ENCODE measurements at regions not wholly inside any gene's neighbourhood (a gene's known extent, or its start where the extent isn't known, plus 50 kb on each side); places are given as distances from the start of the nearest gene placed in this dataset.

- RAD21 ChIA-PET (ENCODE audit: unreplicated experiment) = no interaction called here
- Histone ChIP-seq H3K27ac (ENCODE audit: control insufficient read depth, insufficient read depth) (no peak overlapping the region), H3K4me3 (no peak overlapping the region), H3K9ac (ENCODE audit: control insufficient read depth, insufficient read depth, low read length) (no peak overlapping the region), H3K4me1 (ENCODE audit: control insufficient read depth, insufficient read depth, low read length) (no peaks in the 10 kb centered on the region), H3K27me3 (replicated peaks in 1 of 2; ENCODE audit: control insufficient read depth in 2 of 2, insufficient read depth in 2 of 2, low read length in 1 of 2) (no peaks in the 10 kb centered on the region; a peak in 3 of 4 replicates), H4K20me1 (ENCODE audit: control insufficient read depth, insufficient read depth) (no peaks in the 10 kb centered on the region), H2AFZ (ENCODE audit: control insufficient read depth, low read depth, low read length) (no peak overlapping the region), H3K36me3 (ENCODE audit: control insufficient read depth in 2 of 2, insufficient read depth in 2 of 2, low read length in 1 of 2) (no peaks in the 10 kb centered on the region), H3K4me2 (ENCODE audit: control insufficient read depth, insufficient read depth) (no peak overlapping the region), H3K79me2 (ENCODE audit: control insufficient read depth, insufficient read depth, low read length) (no peaks in the 10 kb centered on the region), H3K9me3 (replicated peaks; ENCODE audit: control insufficient read depth, insufficient read depth, low read length) (no peaks in the 10 kb centered on the region)
- CTCF ChIA-PET = no interaction called here
- FAIRE-seq (no peak), ATAC-seq (no peak), DNase-seq (ENCODE audit: low read depth, low spot score) (no peak)
- BruUV-seq (replicated peaks) = no TSS peak
- SMC1A ChIA-PET (ENCODE audit: uncharacterized antibody, unreplicated experiment) = no interaction called here
- TF ChIP-seq, protein P1, sequence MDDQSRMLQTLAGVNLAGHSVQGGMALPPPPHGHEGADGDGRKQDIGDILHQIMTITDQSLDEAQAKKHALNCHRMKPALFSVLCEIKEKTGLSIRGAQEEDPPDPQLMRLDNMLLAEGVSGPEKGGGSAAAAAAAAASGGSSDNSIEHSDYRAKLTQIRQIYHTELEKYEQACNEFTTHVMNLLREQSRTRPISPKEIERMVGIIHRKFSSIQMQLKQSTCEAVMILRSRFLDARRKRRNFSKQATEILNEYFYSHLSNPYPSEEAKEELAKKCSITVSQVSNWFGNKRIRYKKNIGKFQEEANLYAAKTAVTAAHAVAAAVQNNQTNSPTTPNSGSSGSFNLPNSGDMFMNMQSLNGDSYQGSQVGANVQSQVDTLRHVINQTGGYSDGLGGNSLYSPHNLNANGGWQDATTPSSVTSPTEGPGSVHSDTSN (IDR thresholded peaks at IDR 0.05; ENCODE audit: insufficient replicate concordance, low read depth, low read length) = no peak
- TF ChIP-seq NRF1 (conservative IDR thresholded peaks at IDR 0.05; ENCODE audit: low read depth, low read length) (no peak), ZNF207 (IDR thresholded peaks at IDR 0.05; ENCODE audit: borderline replicate concordance) (no peak), IRF3 (IDR thresholded peaks at IDR 0.05) (no peak), EGR1 (IDR thresholded peaks at IDR 0.05; ENCODE audit: borderline replicate concordance in 1 of 2, low read depth in 2 of 2, low read length in 2 of 2) (no peak)
- TF ChIP-seq, protein P2, sequence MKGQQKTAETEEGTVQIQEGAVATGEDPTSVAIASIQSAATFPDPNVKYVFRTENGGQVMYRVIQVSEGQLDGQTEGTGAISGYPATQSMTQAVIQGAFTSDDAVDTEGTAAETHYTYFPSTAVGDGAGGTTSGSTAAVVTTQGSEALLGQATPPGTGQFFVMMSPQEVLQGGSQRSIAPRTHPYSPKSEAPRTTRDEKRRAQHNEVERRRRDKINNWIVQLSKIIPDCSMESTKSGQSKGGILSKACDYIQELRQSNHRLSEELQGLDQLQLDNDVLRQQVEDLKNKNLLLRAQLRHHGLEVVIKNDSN (IDR thresholded peaks at IDR 0.05; ENCODE audit: borderline replicate concordance, extremely low read length, insufficient read depth, low read depth, low read length) = no peak
- in situ Hi-C loops (cut with MboI) = no loop called here
- 42% methylated on average over 5 of the region's 5 CpGs for WGBS (ENCODE audit: insufficient coverage, insufficient replicate concordance, low lambda C conversion rate, missing lambda C conversion rate)
- POLR2A ChIA-PET = no interaction called here
- intact Hi-C loops (cut with micrococcal nuclease; ENCODE audit: unreplicated experiment) = no loop called here
These were observed 156.7 kb upstream of the HDAC4 start for GRCh38 chr2:239557516-239557915.

Measured in GM12878 (cell line).